Body of pancreas (tissue), 4 donors: ENCODE measurements at regions not wholly inside any gene's neighbourhood (a gene's known extent, or its start where the extent isn't known, plus 50 kb on each side); places are given as distances from the start of the nearest gene placed in this dataset.

ENCODE experiments used
- ATAC-seq: fragments of 150-250 bp; one replicate; pipeline ENCODE4 v1.9.1; 2016
- DNase-seq, 4 donors: peaks; one replicate each; pipeline ENCODE4 v3.0.0-alpha.2; 2019
- H3K27ac ChIP-seq, 4 donors: fragments of 200-600 bp; sonication (generic); 1 replicate in 3 of 4; 2 replicates in 1 of 4; pipeline versions ENCODE4 v1.5.1 to v1.6.1; 2016 to 2019; ENCODE audit warnings: mild to moderate bottlenecking in 1 of 4, mixed read lengths in 1 of 4, moderate library complexity in 1 of 4
- H3K27me3 ChIP-seq, 2 donors: fragments of 200-600 bp; sonication (generic); one replicate each; pipeline ENCODE4 v1.6.0; 2016; ENCODE audit warnings: mild to moderate bottlenecking in 1 of 2
- H3K36me3 ChIP-seq, 2 donors: fragments of 200-600 bp; sonication (generic); replicated peaks in 1 of 2; 2 replicates each; pipeline ENCODE4 v1.5.1; 2016; ENCODE audit warnings: low read depth in 2 of 2; ENCODE audit not compliant: insufficient read depth in 1 of 2
- H3K4me1 ChIP-seq: fragments of 200-600 bp; sonication (generic); one replicate; pipeline ENCODE4 v1.6.0; 2016
- H3K4me3 ChIP-seq, 2 donors: fragments of 200-600 bp; sonication (generic); 1 replicate in 1 of 2; 2 replicates in 1 of 2; pipeline ENCODE4 v1.5.1; 2016 to 2019
- H3K9me3 ChIP-seq, 3 donors: fragments of 200-600 bp; sonication (generic); 1 replicate in 2 of 3; 2 replicates in 1 of 3; pipeline ENCODE4 v1.5.1; 2016
- POLR2A ChIP-seq, 3 donors: fragments of 450-650 bp; IDR thresholded peaks; one replicate each; pipeline ENCODE4 v1.6.1; 2016; ENCODE audit warnings: antibody characterized with exemption in 3 of 3, mild to moderate bottlenecking in 2 of 3
- WGBS, 2 donors: methylation state at CpG; one replicate each; pipeline ENCODE4 v1.1.5; 2017; 5-methylcytosine and 5-hydroxymethylcytosine counted together
- intact Hi-C: fragments of 100-400 bp; cut with DNase I; formaldehyde crosslinking; loops from one replicate; pipeline ENCODE4 v1.15.1; 2023
- TF ChIP-seq, protein P1 (sequence below), 7 experiments: fragments of 450-650 bp in 4 of 7; fragments of 200-600 bp in 3 of 7; sonication (generic) in 3 of 7; IDR thresholded peaks; one replicate each; pipeline ENCODE4 v1.5.1; 2016 to 2019; ENCODE audit warnings: antibody characterized with exemption in 7 of 7

DNA sequence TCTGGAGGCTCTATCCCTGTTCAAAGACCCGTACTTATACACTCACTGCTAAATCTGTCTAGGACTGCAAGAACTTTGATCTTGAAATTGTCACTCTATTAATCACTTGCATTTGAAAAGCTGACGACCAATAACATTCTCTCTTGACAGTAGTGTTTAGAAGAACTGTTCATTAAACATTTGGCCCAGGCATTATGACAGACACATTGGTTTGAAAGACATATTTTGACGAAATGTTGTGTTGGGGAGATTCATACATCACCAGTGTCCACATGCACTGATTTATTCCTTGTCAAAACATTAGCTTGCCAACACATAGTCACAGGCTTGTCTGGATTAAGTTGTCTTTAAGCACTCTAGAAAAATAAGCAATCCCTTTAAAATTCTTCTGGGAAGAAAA lies 951.3 kb downstream of the ADGRL2 start:
- DNase-seq, result no peak
- 68 to 75% methylated on average over 3 of the region's 3 CpGs for WGBS, 2 donors
- H3K36me3 ChIP-seq, result no peaks in the 10 kb centered on the region
- ATAC-seq, result no peak
- H3K4me1 ChIP-seq, result no peaks in the 10 kb centered on the region
- H3K9me3 ChIP-seq, result no peaks in the 10 kb centered on the region
- TF ChIP-seq POLR2A (IDR thresholded peaks at IDR 0.05), result no peak
- TF ChIP-seq, protein P1, sequence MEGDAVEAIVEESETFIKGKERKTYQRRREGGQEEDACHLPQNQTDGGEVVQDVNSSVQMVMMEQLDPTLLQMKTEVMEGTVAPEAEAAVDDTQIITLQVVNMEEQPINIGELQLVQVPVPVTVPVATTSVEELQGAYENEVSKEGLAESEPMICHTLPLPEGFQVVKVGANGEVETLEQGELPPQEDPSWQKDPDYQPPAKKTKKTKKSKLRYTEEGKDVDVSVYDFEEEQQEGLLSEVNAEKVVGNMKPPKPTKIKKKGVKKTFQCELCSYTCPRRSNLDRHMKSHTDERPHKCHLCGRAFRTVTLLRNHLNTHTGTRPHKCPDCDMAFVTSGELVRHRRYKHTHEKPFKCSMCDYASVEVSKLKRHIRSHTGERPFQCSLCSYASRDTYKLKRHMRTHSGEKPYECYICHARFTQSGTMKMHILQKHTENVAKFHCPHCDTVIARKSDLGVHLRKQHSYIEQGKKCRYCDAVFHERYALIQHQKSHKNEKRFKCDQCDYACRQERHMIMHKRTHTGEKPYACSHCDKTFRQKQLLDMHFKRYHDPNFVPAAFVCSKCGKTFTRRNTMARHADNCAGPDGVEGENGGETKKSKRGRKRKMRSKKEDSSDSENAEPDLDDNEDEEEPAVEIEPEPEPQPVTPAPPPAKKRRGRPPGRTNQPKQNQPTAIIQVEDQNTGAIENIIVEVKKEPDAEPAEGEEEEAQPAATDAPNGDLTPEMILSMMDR (IDR thresholded peaks at IDR 0.05), result no peak
- H3K4me3 ChIP-seq, result no peak overlapping the region
- no peak overlapping the region for H3K27ac ChIP-seq
- no peaks in the 10 kb centered on the region for H3K27me3 ChIP-seq
- intact Hi-C loops, result no loop called here

DNA sequence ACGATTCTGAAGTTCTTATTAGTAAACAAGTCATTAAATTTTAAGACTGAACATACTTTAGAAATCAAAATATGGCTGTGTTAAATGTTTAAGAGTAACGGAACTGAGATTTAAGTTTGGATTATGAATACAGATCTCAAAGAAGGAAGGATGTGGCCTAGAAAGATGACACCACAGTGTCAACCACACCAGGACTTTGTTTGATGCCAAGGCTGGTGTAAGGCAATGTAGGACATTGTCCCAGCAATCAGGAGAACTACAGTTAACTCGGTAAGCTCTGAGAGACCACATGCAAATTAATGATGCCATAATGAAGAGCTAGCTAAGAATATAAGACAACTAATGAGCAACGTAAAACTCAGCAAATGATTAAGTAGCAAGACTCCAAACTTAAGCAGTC lies 932.9 kb downstream of the ADGRL2 start:
- no peaks in the 10 kb centered on the region for H3K36me3 ChIP-seq
- no peak overlapping the region for H3K4me3 ChIP-seq
- intact Hi-C loops, result no loop called here
- WGBS, 2 donors, result 73 to 78% methylated on average over 4 of the region's 4 CpGs
- ATAC-seq, result no peak
- H3K27ac ChIP-seq, result no peak overlapping the region
- TF ChIP-seq, protein P1 (IDR thresholded peaks at IDR 0.05), result no peak
- TF ChIP-seq POLR2A (IDR thresholded peaks at IDR 0.05), result no peak
- H3K27me3 ChIP-seq, result no peaks in the 10 kb centered on the region
- H3K4me1 ChIP-seq, result no peaks in the 10 kb centered on the region
- no peak for DNase-seq
- H3K9me3 ChIP-seq, result no peaks in the 10 kb centered on the region

DNA sequence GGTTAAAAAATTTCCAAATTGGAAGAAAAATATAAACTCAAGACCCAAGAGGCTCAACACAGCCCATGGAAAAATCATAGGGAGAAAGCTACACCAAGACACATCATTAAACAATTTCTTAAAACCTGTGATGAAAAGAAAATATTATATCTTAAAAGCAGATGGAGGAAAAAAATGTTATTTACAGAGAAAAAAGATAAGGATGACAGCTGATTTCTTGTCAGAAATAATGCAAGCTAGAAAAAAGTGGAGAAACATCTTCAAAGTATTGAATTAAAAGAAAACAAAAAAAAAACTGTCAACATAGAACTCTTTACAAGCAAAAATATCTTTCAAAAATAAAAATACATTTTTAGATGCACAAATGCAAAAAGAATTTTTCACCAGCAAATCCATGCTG lies 930.5 kb downstream of the ADGRL2 start:
- no peak for DNase-seq
- H3K36me3 ChIP-seq, result no peaks in the 10 kb centered on the region
- H3K4me1 ChIP-seq, result no peaks in the 10 kb centered on the region
- no peaks in the 10 kb centered on the region for H3K9me3 ChIP-seq
- no peak overlapping the region for H3K27ac ChIP-seq
- intact Hi-C loops, result no loop called here
- H3K27me3 ChIP-seq, result no peaks in the 10 kb centered on the region
- no peak for TF ChIP-seq POLR2A (IDR thresholded peaks at IDR 0.05)
- TF ChIP-seq, protein P1 (IDR thresholded peaks at IDR 0.05), result no peak
- no peak for ATAC-seq
- H3K4me3 ChIP-seq, result no peak overlapping the region

DNA sequence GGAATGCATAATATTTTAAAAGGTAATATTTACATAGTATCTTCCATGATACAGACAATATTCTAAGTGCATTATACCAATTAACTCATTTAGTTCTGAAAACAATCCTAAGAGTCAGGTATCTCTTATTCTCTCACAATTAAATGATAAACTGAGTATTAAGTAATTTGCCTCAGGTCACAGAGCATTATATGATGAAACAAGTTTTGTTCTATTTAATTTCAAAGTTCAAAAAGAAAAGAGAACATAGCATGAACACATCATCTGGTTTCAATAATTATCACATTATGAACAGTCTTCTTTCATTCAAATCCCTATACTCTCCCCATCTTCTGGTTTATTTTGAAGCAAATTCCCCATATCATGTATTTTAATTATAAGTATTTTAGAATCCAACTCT lies 927.5 kb downstream of the ADGRL2 start:
- intact Hi-C loops, result no loop called here
- DNase-seq, result no peak
- H3K4me3 ChIP-seq, result no peak overlapping the region
- H3K36me3 ChIP-seq, result no peaks in the 10 kb centered on the region
- H3K27me3 ChIP-seq, result no peaks in the 10 kb centered on the region
- TF ChIP-seq, protein P1 (IDR thresholded peaks at IDR 0.05), result no peak
- TF ChIP-seq POLR2A (IDR thresholded peaks at IDR 0.05), result no peak
- H3K27ac ChIP-seq, result no peak overlapping the region
- no peaks in the 10 kb centered on the region for H3K9me3 ChIP-seq
- H3K4me1 ChIP-seq, result no peaks in the 10 kb centered on the region
- ATAC-seq, result no peak

DNA sequence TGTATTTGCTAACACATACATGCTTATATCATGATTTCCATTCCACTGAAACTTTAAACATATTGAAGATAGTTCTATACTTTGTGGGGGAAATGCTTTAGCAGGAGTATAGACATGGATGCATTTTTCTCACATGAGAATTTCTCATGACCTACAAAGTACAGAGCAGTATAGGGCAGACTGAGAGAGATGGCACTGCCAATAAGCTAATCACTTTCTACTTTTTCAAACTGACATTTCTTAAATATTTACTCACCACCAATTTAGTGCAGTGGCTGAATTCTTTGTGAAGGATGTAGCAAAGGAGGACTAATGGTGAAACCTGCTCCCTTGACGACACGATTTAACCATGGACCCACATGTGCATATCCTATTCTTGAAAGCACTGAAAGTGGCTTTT lies 923.5 kb downstream of the ADGRL2 start:
- no peaks in the 10 kb centered on the region for H3K36me3 ChIP-seq
- peaks cover 0 to 6% (median 0%) of the 10 kb centered on the region in 3 donors for H3K9me3 ChIP-seq
- DNase-seq (no peak), ATAC-seq (no peak)
- no peak overlapping the region for H3K27ac ChIP-seq
- 72 to 78% methylated on average over 2 of the region's 2 CpGs for WGBS, 2 donors
- TF ChIP-seq, protein P1 (IDR thresholded peaks at IDR 0.05), result no peak
- TF ChIP-seq POLR2A (IDR thresholded peaks at IDR 0.05), result no peak
- no peaks in the 10 kb centered on the region for H3K27me3 ChIP-seq
- no peaks in the 10 kb centered on the region for H3K4me1 ChIP-seq
- H3K4me3 ChIP-seq, result no peak overlapping the region
- intact Hi-C loops, result no loop called here
